Esophagus muscularis mucosa (tissue), 3 donors: ENCODE measurements at regions not wholly inside any gene's neighbourhood (a gene's known extent, or its start where the extent isn't known, plus 50 kb on each side); places are given as distances from the start of the nearest gene placed in this dataset.
"Not testable (repeated sequence)": the region's sequence is repeated elsewhere in the genome, so short reads cannot be mapped to it uniquely, and the experiment has no call there.

Experiments
- CTCF ChIP-seq, 3 experiments: fragments of 200-600 bp in 2 of 3; fragments of 450-650 bp in 1 of 3; sonication (generic) in 2 of 3; IDR thresholded peaks; one replicate each; pipeline ENCODE4 v1.5.1; 2017 to 2019; ENCODE audit warnings: antibody characterized with exemption in 3 of 3, mild to moderate bottlenecking in 2 of 3, moderate library complexity in 1 of 3
- POLR2A ChIP-seq: fragments of 450-650 bp; IDR thresholded peaks from one replicate; pipeline ENCODE4 v1.6.1; 2017; ENCODE audit warnings: antibody characterized with exemption, moderate library complexity, mild to moderate bottlenecking, low read depth
- POLR2AphosphoS5 ChIP-seq, 2 donors: sonication (generic); formaldehyde crosslinking; IDR thresholded peaks; one replicate each; pipeline ENCODE4 v1.6.1; 2017; ENCODE audit warnings: antibody characterized with exemption in 2 of 2

GRCh38 chr4:111377880-111378279, 755.0 kb upstream of the PITX2 start:
- TF ChIP-seq POLR2AphosphoS5 (IDR thresholded peaks at IDR 0.05); CTCF (IDR thresholded peaks at IDR 0.05); POLR2A: not testable (repeated sequence)
